ENCODE measurements at regions not wholly inside any gene's neighbourhood (a gene's known extent, or its start where the extent isn't known, plus 50 kb on each side); places are given as distances from the start of the nearest gene placed in this dataset.
A peak's percentile ranks its signal among the peaks of the same experiment; 100 is the strongest.

GRCh38 chr13:64909184-64909583, 2321.0 kb downstream of the PCDH9 start:
- no peak overlapping the region for H2AFZ ChIP-seq (ENCODE audit: low read depth, low read length)
- peak overlapping the region; percentile 13 for H3K4me2 ChIP-seq (ENCODE audit: insufficient read depth, low read length)
- FAIRE-seq (no peak), DNase-seq (ENCODE audit: low read depth, low spot score) (no peak)
- dilution Hi-C loops (cut with MboI; ENCODE audit: extremely low pct_ligation_motif_present, low sequenced_read_pairs) (no loop called here), intact Hi-C loops (cut with micrococcal nuclease) (no loop called here)
- H3K9ac ChIP-seq (replicated peaks; ENCODE audit: extremely low read depth, insufficient read depth, low read length), result no peak overlapping the region
- H3K9me3 ChIP-seq (replicated peaks; ENCODE audit: control insufficient read depth, insufficient read depth, low read length), result no peaks in the 10 kb centered on the region
- CTCF ChIA-PET, result interaction anchor here (1.2 kb wide), 1 partner anchor 26 kb away, joined by 3 read pairs; no protein-coding TSS in a partner anchor
- no peak overlapping the region for H3K27ac ChIP-seq (ENCODE audit: insufficient read depth, low read depth, low read length)
- TF ChIP-seq, protein P1, sequence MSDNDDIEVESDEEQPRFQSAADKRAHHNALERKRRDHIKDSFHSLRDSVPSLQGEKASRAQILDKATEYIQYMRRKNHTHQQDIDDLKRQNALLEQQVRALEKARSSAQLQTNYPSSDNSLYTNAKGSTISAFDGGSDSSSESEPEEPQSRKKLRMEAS (IDR thresholded peaks at IDR 0.05; ENCODE audit: insufficient read depth, insufficient read length), result no peak
- TF ChIP-seq GATA2 (IDR thresholded peaks at IDR 0.05; ENCODE audit: insufficient read depth, insufficient read length, low read depth, low read length) (no peak), CTCF (IDR thresholded peaks at IDR 0.05; ENCODE audit: extremely low read depth in 1 of 2, insufficient read depth in 1 of 2, low read depth in 1 of 2, low read length in 2 of 2) (no peak), FOS (IDR thresholded peaks at IDR 0.05; ENCODE audit: borderline replicate concordance, insufficient read depth, low read length) (no peak), POLR2A (IDR thresholded peaks at IDR 0.05; ENCODE audit: low read depth, low read length) (no peak), EZH2 (IDR thresholded peaks at IDR 0.05; ENCODE audit: borderline replicate concordance, low read depth, low read length, severe bottlenecking) (no peak), POLR2AphosphoS5 (IDR thresholded peaks at IDR 0.05; ENCODE audit: insufficient read depth, low read depth, low read length) (no peak), JUN (IDR thresholded peaks at IDR 0.05; ENCODE audit: borderline replicate concordance, insufficient read depth, insufficient read length, low read depth) (no peak), MYC (IDR thresholded peaks at IDR 0.05; ENCODE audit: low read depth, low read length) (no peak)
- POLR2A ChIA-PET, result no interaction called here
- no peak overlapping the region for H3K4me3 ChIP-seq (replicated peaks in 1 of 3; ENCODE audit: insufficient read depth in 1 of 3, low read depth in 1 of 3, low read length in 3 of 3)
- H3K4me1 ChIP-seq (ENCODE audit: control insufficient read depth, extremely low read depth, insufficient read depth, low read length), result peaks cover 19% of the 10 kb centered on the region
- BruUV-seq (replicated peaks), result no TSS peak
- no peaks in the 10 kb centered on the region for H3K36me3 ChIP-seq (ENCODE audit: control insufficient read depth in 2 of 2, extremely low read depth in 1 of 2, insufficient read depth in 2 of 2, low read length in 2 of 2)
- no peaks in the 10 kb centered on the region for H3K79me2 ChIP-seq (ENCODE audit: control insufficient read depth, insufficient read depth, low read length)
- no peaks in the 10 kb centered on the region for H4K20me1 ChIP-seq (replicated peaks; ENCODE audit: control insufficient read depth, extremely low read depth, insufficient read depth, low read length)
- no peaks in the 10 kb centered on the region for H3K9me1 ChIP-seq (replicated peaks; ENCODE audit: control insufficient read depth, extremely low read depth, insufficient read depth, low read length)
- H3K27me3 ChIP-seq (ENCODE audit: control insufficient read depth in 2 of 2, insufficient read depth in 2 of 2, low read length in 2 of 2), result no peaks in the 10 kb centered on the region

Data from endothelial cell of umbilical vein (primary cell).